SK-N-SH treated with all-trans-retinoic acid at 6 μM for 48 hours (cell line): ENCODE measurements at regions not wholly inside any gene's neighbourhood (a gene's known extent, or its start where the extent isn't known, plus 50 kb on each side); places are given as distances from the start of the nearest gene placed in this dataset.

Source experiments
- ATAC-seq: fragments of 200-7000 bp; cut with Tn5 transposase; 3 replicates; pipeline ENCODE4 v1.9.1; 2020; ENCODE audit warnings: mild to moderate bottlenecking, moderate library complexity
- ARNTL ChIP-seq: fragments of 450-650 bp; formaldehyde crosslinking; IDR thresholded peaks from 2 replicates; pipeline ENCODE4 v1.5.0; 2020; ENCODE audit warnings: low read depth, mild to moderate bottlenecking, moderate library complexity, borderline replicate concordance
- BACH2 ChIP-seq: fragments of 250-450 bp; sonication (Bioruptor Pico); IDR thresholded peaks from 2 replicates; pipeline ENCODE4 v1.9.0; 2021; ENCODE audit warnings: mild to moderate bottlenecking, borderline replicate concordance
- CSDC2 ChIP-seq: fragments of 250-450 bp; sonication (Bioruptor Pico); IDR thresholded peaks from 2 replicates; pipeline ENCODE4 v1.5.0; 2020; ENCODE audit warnings: mild to moderate bottlenecking, moderate library complexity
- ESRRG ChIP-seq: fragments of 250-450 bp; sonication (Bioruptor Pico); IDR thresholded peaks from 2 replicates; pipeline ENCODE4 v1.6.1; 2021; ENCODE audit warnings: mild to moderate bottlenecking
- GLIS3 ChIP-seq: fragments of 250-450 bp; sonication (Bioruptor Pico); IDR thresholded peaks from 2 replicates; pipeline ENCODE4 v1.5.0; 2020; ENCODE audit warnings: mild to moderate bottlenecking, moderate library complexity
- ISL1 ChIP-seq: fragments of 250-450 bp; sonication (Bioruptor Pico); IDR thresholded peaks from 2 replicates; pipeline ENCODE4 v2.1.2; 2022; ENCODE audit warnings: mild to moderate bottlenecking, moderate library complexity
- OSR1 ChIP-seq: fragments of 250-450 bp; sonication (Bioruptor Pico); IDR thresholded peaks from 2 replicates; pipeline ENCODE4 v1.8.0; 2022; ENCODE audit warnings: moderate library complexity, mild to moderate bottlenecking, inconsistent platforms
- RARB ChIP-seq: fragments of 250-450 bp; sonication (Bioruptor Pico); IDR thresholded peaks from 2 replicates; pipeline ENCODE4 v1.8.0; 2021; ENCODE audit warnings: mild to moderate bottlenecking, moderate library complexity
- SNAI2 ChIP-seq: fragments of 250-450 bp; sonication (Bioruptor Pico); IDR thresholded peaks from 2 replicates; pipeline ENCODE4 v1.5.0; 2020; ENCODE audit warnings: mild to moderate bottlenecking, moderate library complexity
- TCF4 ChIP-seq: fragments of 250-450 bp; sonication (Bioruptor Pico); IDR thresholded peaks from 2 replicates; pipeline ENCODE4 v1.8.0; 2021; ENCODE audit warnings: mild to moderate bottlenecking, moderate library complexity, borderline replicate concordance
- ZC3H10 ChIP-seq: fragments of 250-450 bp; sonication (Bioruptor Pico); IDR thresholded peaks from 2 replicates; pipeline ENCODE4 v1.5.1; 2021; ENCODE audit warnings: mild to moderate bottlenecking, moderate library complexity
- ZFP3 ChIP-seq: fragments of 250-450 bp; sonication (Bioruptor Pico); IDR thresholded peaks from 2 replicates; pipeline ENCODE4 v1.5.0; 2020; ENCODE audit warnings: mild to moderate bottlenecking, moderate library complexity
- ZFP30 ChIP-seq: fragments of 450-650 bp; formaldehyde crosslinking; IDR thresholded peaks from 2 replicates; pipeline ENCODE4 v1.5.0; 2022; ENCODE audit warnings: mild to moderate bottlenecking, moderate library complexity
- ZNF565 ChIP-seq: fragments of 450-650 bp; formaldehyde crosslinking; conservative IDR thresholded peaks from 2 replicates; pipeline ENCODE4 v1.5.0; 2020; ENCODE audit warnings: low read depth, mild to moderate bottlenecking, moderate library complexity
- ZNF70 ChIP-seq: fragments of 450-650 bp; formaldehyde crosslinking; IDR thresholded peaks from 2 replicates; pipeline ENCODE4 v1.5.0; 2020; ENCODE audit warnings: mild to moderate bottlenecking, moderate library complexity
- ZNF8 ChIP-seq: fragments of 450-650 bp; formaldehyde crosslinking; IDR thresholded peaks from 2 replicates; pipeline ENCODE4 v1.5.0; 2020; ENCODE audit warnings: mild to moderate bottlenecking, moderate library complexity
- TF ChIP-seq, protein P1 (sequence below): fragments of 250-450 bp; sonication (Bioruptor Pico); IDR thresholded peaks from 2 replicates; pipeline ENCODE4 v1.5.1; 2020; ENCODE audit warnings: low read depth, mild to moderate bottlenecking, moderate library complexity
- TF ChIP-seq, protein P2 (sequence below): fragments of 250-450 bp; sonication (Bioruptor Pico); IDR thresholded peaks from 2 replicates; pipeline ENCODE4 v1.8.0; 2020; ENCODE audit warnings: mild to moderate bottlenecking, moderate library complexity, borderline replicate concordance
- TF ChIP-seq, protein P3 (sequence below): fragments of 250-450 bp; sonication (Bioruptor Pico); IDR thresholded peaks from 2 replicates; pipeline ENCODE4 v1.8.0; 2021; ENCODE audit warnings: low read depth, mild to moderate bottlenecking, moderate library complexity, borderline replicate concordance
- TF ChIP-seq, protein P4 (sequence below): fragments of 250-450 bp; sonication (Bioruptor Pico); IDR thresholded peaks from 2 replicates; pipeline ENCODE4 v1.5.0; 2020; ENCODE audit warnings: mild to moderate bottlenecking, moderate library complexity
- TF ChIP-seq, protein P5 (sequence below): fragments of 250-450 bp; sonication (Bioruptor Pico); IDR thresholded peaks from 2 replicates; pipeline ENCODE4 v1.5.1; 2021; ENCODE audit warnings: mild to moderate bottlenecking, moderate library complexity

DNA sequence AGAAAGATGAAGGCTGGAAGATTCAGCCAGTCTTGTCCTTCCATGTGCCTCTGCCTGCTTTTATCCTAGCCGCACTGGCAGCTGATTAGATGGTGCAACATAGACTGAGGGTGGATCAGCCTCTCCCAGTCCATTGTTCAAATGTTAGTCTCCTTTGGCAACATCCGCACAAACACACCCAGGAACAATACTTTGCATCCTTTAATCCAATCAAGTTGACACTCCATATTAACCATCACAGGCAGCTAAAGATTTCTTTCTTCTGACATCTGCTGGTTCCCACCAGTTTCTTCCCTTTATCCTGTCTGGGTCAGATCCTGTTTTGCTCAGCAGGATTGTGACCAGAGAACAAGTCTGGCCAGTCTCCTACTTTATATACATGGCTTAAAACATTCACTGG lies 276.5 kb upstream of the TYRP1 start:
- TF ChIP-seq ISL1 (no peak), SNAI2 (CRISPR knock-in tag) (no peak), ZNF70 (no peak), TCF4 (CRISPR knock-in tag) (no peak), BACH2 (CRISPR knock-in tag) (no peak), ZNF565 (CRISPR knock-in tag) (no peak), ZC3H10 (CRISPR knock-in tag) (no peak), ESRRG (CRISPR knock-in tag) (no peak), OSR1 (CRISPR knock-in tag) (no peak), ZFP3 (CRISPR knock-in tag) (no peak), RARB (no peak), CSDC2 (CRISPR knock-in tag) (no peak), GLIS3 (CRISPR knock-in tag) (no peak), ZFP30 (no peak)
- TF ChIP-seq, protein P1, sequence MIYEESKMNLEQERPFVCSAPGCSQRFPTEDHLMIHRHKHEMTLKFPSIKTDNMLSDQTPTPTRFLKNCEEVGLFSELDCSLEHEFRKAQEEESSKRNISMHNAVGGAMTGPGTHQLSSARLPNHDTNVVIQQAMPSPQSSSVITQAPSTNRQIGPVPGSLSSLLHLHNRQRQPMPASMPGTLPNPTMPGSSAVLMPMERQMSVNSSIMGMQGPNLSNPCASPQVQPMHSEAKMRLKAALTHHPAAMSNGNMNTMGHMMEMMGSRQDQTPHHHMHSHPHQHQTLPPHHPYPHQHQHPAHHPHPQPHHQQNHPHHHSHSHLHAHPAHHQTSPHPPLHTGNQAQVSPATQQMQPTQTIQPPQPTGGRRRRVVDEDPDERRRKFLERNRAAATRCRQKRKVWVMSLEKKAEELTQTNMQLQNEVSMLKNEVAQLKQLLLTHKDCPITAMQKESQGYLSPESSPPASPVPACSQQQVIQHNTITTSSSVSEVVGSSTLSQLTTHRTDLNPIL = no peak
- TF ChIP-seq, protein P2, sequence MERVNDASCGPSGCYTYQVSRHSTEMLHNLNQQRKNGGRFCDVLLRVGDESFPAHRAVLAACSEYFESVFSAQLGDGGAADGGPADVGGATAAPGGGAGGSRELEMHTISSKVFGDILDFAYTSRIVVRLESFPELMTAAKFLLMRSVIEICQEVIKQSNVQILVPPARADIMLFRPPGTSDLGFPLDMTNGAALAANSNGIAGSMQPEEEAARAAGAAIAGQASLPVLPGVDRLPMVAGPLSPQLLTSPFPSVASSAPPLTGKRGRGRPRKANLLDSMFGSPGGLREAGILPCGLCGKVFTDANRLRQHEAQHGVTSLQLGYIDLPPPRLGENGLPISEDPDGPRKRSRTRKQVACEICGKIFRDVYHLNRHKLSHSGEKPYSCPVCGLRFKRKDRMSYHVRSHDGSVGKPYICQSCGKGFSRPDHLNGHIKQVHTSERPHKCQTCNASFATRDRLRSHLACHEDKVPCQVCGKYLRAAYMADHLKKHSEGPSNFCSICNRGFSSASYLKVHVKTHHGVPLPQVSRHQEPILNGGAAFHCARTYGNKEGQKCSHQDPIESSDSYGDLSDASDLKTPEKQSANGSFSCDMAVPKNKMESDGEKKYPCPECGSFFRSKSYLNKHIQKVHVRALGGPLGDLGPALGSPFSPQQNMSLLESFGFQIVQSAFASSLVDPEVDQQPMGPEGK (CRISPR knock-in tag) = no peak
- TF ChIP-seq, protein P3, sequence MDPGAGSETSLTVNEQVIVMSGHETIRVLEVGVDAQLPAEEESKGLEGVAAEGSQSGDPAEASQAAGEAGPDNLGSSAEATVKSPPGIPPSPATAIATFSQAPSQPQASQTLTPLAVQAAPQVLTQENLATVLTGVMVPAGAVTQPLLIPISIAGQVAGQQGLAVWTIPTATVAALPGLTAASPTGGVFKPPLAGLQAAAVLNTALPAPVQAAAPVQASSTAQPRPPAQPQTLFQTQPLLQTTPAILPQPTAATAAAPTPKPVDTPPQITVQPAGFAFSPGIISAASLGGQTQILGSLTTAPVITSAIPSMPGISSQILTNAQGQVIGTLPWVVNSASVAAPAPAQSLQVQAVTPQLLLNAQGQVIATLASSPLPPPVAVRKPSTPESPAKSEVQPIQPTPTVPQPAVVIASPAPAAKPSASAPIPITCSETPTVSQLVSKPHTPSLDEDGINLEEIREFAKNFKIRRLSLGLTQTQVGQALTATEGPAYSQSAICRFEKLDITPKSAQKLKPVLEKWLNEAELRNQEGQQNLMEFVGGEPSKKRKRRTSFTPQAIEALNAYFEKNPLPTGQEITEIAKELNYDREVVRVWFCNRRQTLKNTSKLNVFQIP (CRISPR knock-in tag) = no peak
- TF ChIP-seq, protein P4, sequence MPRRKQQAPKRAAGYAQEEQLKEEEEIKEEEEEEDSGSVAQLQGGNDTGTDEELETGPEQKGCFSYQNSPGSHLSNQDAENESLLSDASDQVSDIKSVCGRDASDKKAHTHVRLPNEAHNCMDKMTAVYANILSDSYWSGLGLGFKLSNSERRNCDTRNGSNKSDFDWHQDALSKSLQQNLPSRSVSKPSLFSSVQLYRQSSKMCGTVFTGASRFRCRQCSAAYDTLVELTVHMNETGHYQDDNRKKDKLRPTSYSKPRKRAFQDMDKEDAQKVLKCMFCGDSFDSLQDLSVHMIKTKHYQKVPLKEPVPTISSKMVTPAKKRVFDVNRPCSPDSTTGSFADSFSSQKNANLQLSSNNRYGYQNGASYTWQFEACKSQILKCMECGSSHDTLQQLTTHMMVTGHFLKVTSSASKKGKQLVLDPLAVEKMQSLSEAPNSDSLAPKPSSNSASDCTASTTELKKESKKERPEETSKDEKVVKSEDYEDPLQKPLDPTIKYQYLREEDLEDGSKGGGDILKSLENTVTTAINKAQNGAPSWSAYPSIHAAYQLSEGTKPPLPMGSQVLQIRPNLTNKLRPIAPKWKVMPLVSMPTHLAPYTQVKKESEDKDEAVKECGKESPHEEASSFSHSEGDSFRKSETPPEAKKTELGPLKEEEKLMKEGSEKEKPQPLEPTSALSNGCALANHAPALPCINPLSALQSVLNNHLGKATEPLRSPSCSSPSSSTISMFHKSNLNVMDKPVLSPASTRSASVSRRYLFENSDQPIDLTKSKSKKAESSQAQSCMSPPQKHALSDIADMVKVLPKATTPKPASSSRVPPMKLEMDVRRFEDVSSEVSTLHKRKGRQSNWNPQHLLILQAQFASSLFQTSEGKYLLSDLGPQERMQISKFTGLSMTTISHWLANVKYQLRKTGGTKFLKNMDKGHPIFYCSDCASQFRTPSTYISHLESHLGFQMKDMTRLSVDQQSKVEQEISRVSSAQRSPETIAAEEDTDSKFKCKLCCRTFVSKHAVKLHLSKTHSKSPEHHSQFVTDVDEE (CRISPR knock-in tag) = no peak
- no peak for ATAC-seq

DNA sequence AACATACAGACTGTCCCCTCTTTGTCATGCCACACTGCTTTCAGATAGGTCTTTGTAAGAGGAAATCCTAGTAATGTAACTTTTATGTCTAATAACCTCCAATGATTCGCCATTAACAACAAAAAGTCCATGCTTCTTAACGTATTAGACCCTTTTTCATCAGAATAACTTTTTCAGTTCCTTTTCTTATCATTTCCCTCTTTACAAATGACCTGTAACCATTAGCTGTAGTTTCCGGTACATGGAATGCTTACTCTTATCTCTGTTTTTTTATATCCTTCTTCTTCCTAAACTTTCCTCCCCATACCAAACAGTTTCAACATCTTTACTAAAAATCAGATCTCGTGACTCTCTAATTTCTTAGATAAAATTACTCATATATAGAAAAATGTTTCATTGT lies 268.9 kb upstream of the TYRP1 start:
- TF ChIP-seq ZNF70 (no peak), ZC3H10 (CRISPR knock-in tag) (no peak)
- no peak for ATAC-seq

DNA sequence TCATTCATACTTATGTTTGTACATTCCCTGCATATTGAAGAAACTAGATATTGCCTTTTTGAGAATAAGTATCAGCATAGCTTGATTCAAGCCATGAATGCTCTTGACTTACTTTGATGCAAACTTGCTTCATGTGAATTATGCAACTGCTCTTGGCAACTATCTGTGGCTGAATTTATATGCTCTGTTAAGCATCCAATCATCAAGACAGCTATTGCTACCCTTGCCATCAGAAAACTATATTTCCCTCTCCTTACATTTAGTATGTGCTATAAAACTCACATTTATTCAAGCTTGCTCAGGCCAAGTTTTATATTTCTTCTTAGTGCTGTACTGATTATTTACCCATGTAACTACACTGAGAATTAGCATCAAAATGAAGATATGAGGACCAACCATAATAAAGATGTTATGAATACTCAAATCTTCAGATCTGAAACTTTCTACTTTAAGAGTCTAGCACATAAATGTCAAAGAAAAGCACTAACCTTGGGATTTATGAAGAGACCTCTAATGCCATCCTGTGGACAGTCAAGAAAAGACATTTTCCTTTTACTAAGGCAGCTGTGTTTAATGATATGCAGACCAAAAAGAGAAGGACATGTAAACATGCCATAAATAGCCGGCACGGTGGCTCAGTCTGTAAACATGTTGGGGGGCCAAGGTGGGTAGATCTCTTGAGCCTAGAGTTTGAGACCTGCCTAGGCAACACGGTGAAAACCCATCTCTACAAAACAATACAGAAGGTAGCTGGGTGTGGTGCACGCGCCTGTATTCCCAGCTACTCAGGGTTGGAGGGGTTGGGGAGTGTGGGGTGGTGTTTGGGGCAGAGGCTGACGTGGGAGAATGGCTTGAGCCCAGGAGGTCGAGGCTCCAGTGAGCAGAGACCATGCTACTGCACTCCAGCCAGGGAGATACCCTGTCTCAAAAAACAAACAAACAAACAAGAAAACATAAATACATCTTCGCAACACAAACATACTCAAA lies 267.0 kb upstream of the TYRP1 start:
- peak; percentile 54; the same call in 1 of the 3 replicates for ATAC-seq
- TF ChIP-seq ZNF8 (CRISPR knock-in tag) (no peak), CSDC2 (CRISPR knock-in tag) (no peak), ZFP3 (CRISPR knock-in tag) (no peak), RARB (no peak), ESRRG (CRISPR knock-in tag) (no peak), ARNTL (CRISPR knock-in tag) (no peak), GLIS3 (CRISPR knock-in tag) (no peak), ZFP30 (no peak), ISL1 (no peak)
- TF ChIP-seq, protein P3 (CRISPR knock-in tag) = no peak
- TF ChIP-seq, protein P4 (CRISPR knock-in tag) = no peak
- TF ChIP-seq, protein P5, sequence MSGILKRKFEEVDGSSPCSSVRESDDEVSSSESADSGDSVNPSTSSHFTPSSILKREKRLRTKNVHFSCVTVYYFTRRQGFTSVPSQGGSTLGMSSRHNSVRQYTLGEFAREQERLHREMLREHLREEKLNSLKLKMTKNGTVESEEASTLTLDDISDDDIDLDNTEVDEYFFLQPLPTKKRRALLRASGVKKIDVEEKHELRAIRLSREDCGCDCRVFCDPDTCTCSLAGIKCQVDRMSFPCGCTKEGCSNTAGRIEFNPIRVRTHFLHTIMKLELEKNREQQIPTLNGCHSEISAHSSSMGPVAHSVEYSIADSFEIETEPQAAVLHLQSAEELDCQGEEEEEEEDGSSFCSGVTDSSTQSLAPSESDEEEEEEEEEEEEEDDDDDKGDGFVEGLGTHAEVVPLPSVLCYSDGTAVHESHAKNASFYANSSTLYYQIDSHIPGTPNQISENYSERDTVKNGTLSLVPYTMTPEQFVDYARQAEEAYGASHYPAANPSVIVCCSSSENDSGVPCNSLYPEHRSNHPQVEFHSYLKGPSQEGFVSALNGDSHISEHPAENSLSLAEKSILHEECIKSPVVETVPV (CRISPR knock-in tag) = no peak
